Occipital lobe (tissue), 1 donor: ENCODE measurements at regions not wholly inside any gene's neighbourhood (a gene's known extent, or its start where the extent isn't known, plus 50 kb on each side); places are given as distances from the start of the nearest gene placed in this dataset.
"Not testable (repeated sequence)": the region's sequence is repeated elsewhere in the genome, so short reads cannot be mapped to it uniquely, and the experiment has no call there.

Experiments
- DNase-seq: peaks from one replicate; lab custom pipeline; 2025; lab: John Stamatoyannopoulos, UW

- DNase-seq, result not testable (repeated sequence)
These were observed 214.5 kb upstream of the CHD1 start for GRCh38 chr5:99143283-99143795.

GRCh38 chr5:99141534-99142128 is 212.8 kb upstream of the CHD1 start:
- no peak for DNase-seq

GRCh38 chr5:99138911-99139310 is 210.1 kb upstream of the CHD1 start:
- DNase-seq, result no peak

GRCh38 chr5:99133921-99134320 is 205.1 kb upstream of the CHD1 start:
- no peak for DNase-seq

GRCh38 chr5:99129768-99130501 is 201.1 kb upstream of the CHD1 start:
- no peak for DNase-seq

GRCh38 chr5:99122976-99123375 is 194.2 kb upstream of the CHD1 start:
- DNase-seq, result no peak

GRCh38 chr5:99119326-99119725 is 190.5 kb upstream of the CHD1 start:
- no peak for DNase-seq

GRCh38 chr5:99116526-99116925 is 187.7 kb upstream of the CHD1 start:
- DNase-seq, result no peak

GRCh38 chr5:99109894-99110293 is 181.1 kb upstream of the CHD1 start:
- no peak for DNase-seq

- no peak for DNase-seq
These were observed 176.4 kb upstream of the CHD1 start for GRCh38 chr5:99105216-99105615.

GRCh38 chr5:99104538-99105132 is 175.8 kb upstream of the CHD1 start:
- DNase-seq, result no peak

GRCh38 chr5:99102073-99102697 is 173.4 kb upstream of the CHD1 start:
- DNase-seq, result no peak

GRCh38 chr5:99099691-99100090 is 170.9 kb upstream of the CHD1 start:
- no peak for DNase-seq

GRCh38 chr5:99089822-99090549 is 161.2 kb upstream of the CHD1 start:
- no peak for DNase-seq

- no peak for DNase-seq
These were observed 159.5 kb upstream of the CHD1 start for GRCh38 chr5:99088309-99088708.

GRCh38 chr5:99083197-99083596 is 154.4 kb upstream of the CHD1 start:
- no peak for DNase-seq

GRCh38 chr5:99081711-99082110 is 152.9 kb upstream of the CHD1 start:
- DNase-seq, result no peak

- DNase-seq, result no peak
These were observed 148.2 kb upstream of the CHD1 start for GRCh38 chr5:99076723-99077640.

- DNase-seq, result no peak
These were observed 144.0 kb upstream of the CHD1 start for GRCh38 chr5:99072846-99073245.

- DNase-seq, result no peak
These were observed 142.0 kb upstream of the CHD1 start for GRCh38 chr5:99070822-99071221.

GRCh38 chr5:99070362-99070761 is 141.6 kb upstream of the CHD1 start:
- no peak for DNase-seq
